ENCODE measurements at regions not wholly inside any gene's neighbourhood (a gene's known extent, or its start where the extent isn't known, plus 50 kb on each side); places are given as distances from the start of the nearest gene placed in this dataset.

- Histone ChIP-seq H3K36me3 (ENCODE audit: control insufficient read depth, insufficient read depth, low read length) (no peaks in the 10 kb centered on the region), H3K4me3 (replicated peaks; ENCODE audit: low read depth, low read length) (no peak overlapping the region), H3K27me3 (replicated peaks; ENCODE audit: control insufficient read depth, insufficient read depth, low read length) (no peaks in the 10 kb centered on the region)
- DNase-seq (ENCODE audit: extremely low read depth, insufficient read length) = no peak
- TF ChIP-seq, protein P1, sequence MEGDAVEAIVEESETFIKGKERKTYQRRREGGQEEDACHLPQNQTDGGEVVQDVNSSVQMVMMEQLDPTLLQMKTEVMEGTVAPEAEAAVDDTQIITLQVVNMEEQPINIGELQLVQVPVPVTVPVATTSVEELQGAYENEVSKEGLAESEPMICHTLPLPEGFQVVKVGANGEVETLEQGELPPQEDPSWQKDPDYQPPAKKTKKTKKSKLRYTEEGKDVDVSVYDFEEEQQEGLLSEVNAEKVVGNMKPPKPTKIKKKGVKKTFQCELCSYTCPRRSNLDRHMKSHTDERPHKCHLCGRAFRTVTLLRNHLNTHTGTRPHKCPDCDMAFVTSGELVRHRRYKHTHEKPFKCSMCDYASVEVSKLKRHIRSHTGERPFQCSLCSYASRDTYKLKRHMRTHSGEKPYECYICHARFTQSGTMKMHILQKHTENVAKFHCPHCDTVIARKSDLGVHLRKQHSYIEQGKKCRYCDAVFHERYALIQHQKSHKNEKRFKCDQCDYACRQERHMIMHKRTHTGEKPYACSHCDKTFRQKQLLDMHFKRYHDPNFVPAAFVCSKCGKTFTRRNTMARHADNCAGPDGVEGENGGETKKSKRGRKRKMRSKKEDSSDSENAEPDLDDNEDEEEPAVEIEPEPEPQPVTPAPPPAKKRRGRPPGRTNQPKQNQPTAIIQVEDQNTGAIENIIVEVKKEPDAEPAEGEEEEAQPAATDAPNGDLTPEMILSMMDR (IDR thresholded peaks at IDR 0.05; ENCODE audit: insufficient read depth, low read length, poor library complexity, severe bottlenecking) = no peak
Measured at GRCh38 chr1:61580417-61580816, 144.5 kb downstream of the TM2D1 start.

GRCh38 chr1:61579802-61580201, 145.1 kb downstream of the TM2D1 start:
- Histone ChIP-seq H3K4me3 (replicated peaks; ENCODE audit: low read depth, low read length) (no peak overlapping the region), H3K27me3 (replicated peaks; ENCODE audit: control insufficient read depth, insufficient read depth, low read length) (no peaks in the 10 kb centered on the region), H3K36me3 (ENCODE audit: control insufficient read depth, insufficient read depth, low read length) (no peaks in the 10 kb centered on the region)
- TF ChIP-seq, protein P1 (IDR thresholded peaks at IDR 0.05; ENCODE audit: insufficient read depth, low read length, poor library complexity, severe bottlenecking) = no peak
- DNase-seq (ENCODE audit: extremely low read depth, insufficient read length) = no peak

- Histone ChIP-seq H3K36me3 (ENCODE audit: control insufficient read depth, insufficient read depth, low read length) (no peaks in the 10 kb centered on the region), H3K27me3 (replicated peaks; ENCODE audit: control insufficient read depth, insufficient read depth, low read length) (no peaks in the 10 kb centered on the region), H3K4me3 (replicated peaks; ENCODE audit: low read depth, low read length) (no peak overlapping the region)
- DNase-seq (ENCODE audit: extremely low read depth, insufficient read length) = no peak
- TF ChIP-seq, protein P1 (IDR thresholded peaks at IDR 0.05; ENCODE audit: insufficient read depth, low read length, poor library complexity, severe bottlenecking) = no peak
Measured at GRCh38 chr1:61572046-61572445, 152.9 kb downstream of the TM2D1 start.

DNA sequence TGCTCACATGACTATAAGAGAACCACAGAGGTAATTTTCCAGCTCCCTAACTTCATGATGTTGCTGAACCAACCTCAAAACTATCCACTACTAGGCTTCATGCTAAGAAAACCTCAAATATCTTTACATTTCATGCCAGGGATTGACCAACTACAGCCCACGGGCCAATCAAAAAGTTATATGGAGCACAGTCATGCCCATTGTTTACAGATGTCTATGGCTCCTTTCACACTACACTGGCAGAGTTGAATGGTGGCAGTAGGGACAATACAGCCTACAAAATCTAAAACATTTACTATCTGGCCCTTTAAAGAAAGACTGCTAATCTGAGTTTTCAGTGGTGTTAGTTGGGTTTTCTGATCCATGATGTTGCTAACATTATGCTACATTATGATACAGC, 154.8 kb downstream of the TM2D1 start:
- H3K27me3 ChIP-seq (replicated peaks; ENCODE audit: control insufficient read depth, insufficient read depth, low read length) = no peaks in the 10 kb centered on the region
- TF ChIP-seq, protein P1 (IDR thresholded peaks at IDR 0.05; ENCODE audit: insufficient read depth, low read length, poor library complexity, severe bottlenecking) = no peak
- H3K4me3 ChIP-seq (replicated peaks; ENCODE audit: low read depth, low read length) = no peak overlapping the region
- H3K36me3 ChIP-seq (ENCODE audit: control insufficient read depth, insufficient read depth, low read length) = no peaks in the 10 kb centered on the region
- no peak for DNase-seq (ENCODE audit: extremely low read depth, insufficient read length)

GRCh38 chr1:61569303-61569621, 155.7 kb downstream of the TM2D1 start:
- Histone ChIP-seq H3K36me3 (ENCODE audit: control insufficient read depth, insufficient read depth, low read length) (no peaks in the 10 kb centered on the region), H3K27me3 (replicated peaks; ENCODE audit: control insufficient read depth, insufficient read depth, low read length) (no peaks in the 10 kb centered on the region), H3K4me3 (replicated peaks; ENCODE audit: low read depth, low read length) (no peak overlapping the region)
- no peak for DNase-seq (ENCODE audit: extremely low read depth, insufficient read length)
- TF ChIP-seq, protein P1 (IDR thresholded peaks at IDR 0.05; ENCODE audit: insufficient read depth, low read length, poor library complexity, severe bottlenecking) = no peak
